GM06990 (cell line): ENCODE measurements at regions not wholly inside any gene's neighbourhood (a gene's known extent, or its start where the extent isn't known, plus 50 kb on each side); places are given as distances from the start of the nearest gene placed in this dataset.
A peak's percentile ranks its signal among the peaks of the same experiment; 100 is the strongest.

Experiments used
- DNase-seq: peaks from one replicate; pipeline ENCODE4 v3.0.0-alpha.2; 2011; ENCODE audit not compliant: insufficient read length; ENCODE audit errors: extremely low read depth
- H3K27me3 ChIP-seq: replicated peaks from 2 replicates; pipeline ENCODE4 v1.6.0; 2011; ENCODE audit warnings: low read length; ENCODE audit not compliant: control insufficient read depth, insufficient read depth
- H3K36me3 ChIP-seq: 2 replicates; pipeline ENCODE4 v1.5.1; 2011; ENCODE audit warnings: low read length; ENCODE audit not compliant: control insufficient read depth, insufficient read depth
- H3K4me3 ChIP-seq: replicated peaks from 2 replicates; pipeline ENCODE4 v1.5.1; 2011; ENCODE audit warnings: low read depth, mild to moderate bottlenecking, control low read depth, low read length
- CTCF ChIP-seq: IDR thresholded peaks from 2 replicates; pipeline ENCODE4 v1.5.1; 2011; ENCODE audit warnings: low read length, control low read depth, mild to moderate bottlenecking, inconsistent platforms; ENCODE audit not compliant: insufficient read depth, poor library complexity, severe bottlenecking

DNA sequence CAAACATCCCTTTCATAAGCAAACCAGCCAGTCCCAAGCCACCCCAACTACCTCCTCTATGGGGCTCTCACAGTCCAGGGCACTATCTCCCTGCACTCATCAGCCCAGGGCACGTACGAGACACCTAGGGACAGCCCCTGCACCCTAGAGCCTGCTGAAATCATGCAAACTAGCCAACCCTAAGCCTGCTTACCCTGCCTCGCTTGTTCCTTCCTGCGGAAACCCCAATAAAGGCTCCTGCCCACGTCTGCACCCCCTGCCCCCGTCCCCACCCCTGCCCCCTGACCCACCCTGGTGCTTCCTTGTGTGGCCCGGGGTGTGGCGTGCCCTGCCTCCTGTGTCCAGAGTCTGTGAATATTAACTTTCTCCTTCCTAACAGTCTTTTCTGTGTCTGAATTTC lies 135.9 kb downstream of the GADD45G start:
- Histone ChIP-seq H3K27me3 (no peaks in the 10 kb centered on the region), H3K36me3 (no peaks in the 10 kb centered on the region), H3K4me3 (no peak overlapping the region)
- no peak for TF ChIP-seq CTCF
- DNase-seq: peak; percentile 39

- TF ChIP-seq CTCF: no peak
- Histone ChIP-seq H3K27me3 (no peaks in the 10 kb centered on the region; the same call in 1 of the 2 replicates), H3K4me3 (no peak overlapping the region), H3K36me3 (no peaks in the 10 kb centered on the region)
- DNase-seq: peak; percentile 20
Observed at GRCh38 chr9:89742660-89743059, 137.8 kb downstream of the GADD45G start.

DNA sequence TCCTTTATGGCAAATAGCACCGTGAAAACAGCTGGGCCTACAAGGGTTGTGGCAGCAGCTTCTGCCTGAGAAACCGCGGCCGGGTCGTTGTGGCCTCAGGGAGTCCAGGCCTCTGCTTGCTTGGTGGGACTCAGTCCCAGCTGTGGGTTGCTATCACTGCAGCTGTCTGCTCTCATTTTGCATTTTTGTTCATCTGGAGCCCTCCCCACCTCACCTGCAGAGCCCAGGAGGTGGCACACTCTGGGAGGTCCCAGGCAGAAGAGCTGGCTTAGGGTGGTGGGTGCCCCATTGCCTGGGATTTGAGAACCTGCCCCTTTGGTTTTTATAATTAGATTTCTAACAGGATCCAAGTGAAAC lies 138.4 kb downstream of the GADD45G start:
- Histone ChIP-seq H3K4me3 (no peak overlapping the region), H3K27me3 (no peaks in the 10 kb centered on the region; the same call in 1 of the 2 replicates), H3K36me3 (no peaks in the 10 kb centered on the region)
- peak; percentile 60 for DNase-seq
- no peak for TF ChIP-seq CTCF

- no peaks in the 10 kb centered on the region for H3K36me3 ChIP-seq
- no peak for TF ChIP-seq CTCF
- peak; percentile 46 for DNase-seq
- H3K4me3 ChIP-seq: no peak overlapping the region
- no peaks in the 10 kb centered on the region; the same call in 1 of the 2 replicates for H3K27me3 ChIP-seq
Observed at GRCh38 chr9:89743573-89744254, 138.9 kb downstream of the GADD45G start.

GRCh38 chr9:89744255-89744648 lies 139.4 kb downstream of the GADD45G start:
- no peak for TF ChIP-seq CTCF
- H3K27me3 ChIP-seq: no peaks in the 10 kb centered on the region; the same call in 1 of the 2 replicates
- H3K4me3 ChIP-seq: no peak overlapping the region
- no peak for DNase-seq
- H3K36me3 ChIP-seq: no peaks in the 10 kb centered on the region

- Histone ChIP-seq H3K36me3 (no peaks in the 10 kb centered on the region), H3K4me3 (no peak overlapping the region), H3K27me3 (no peaks in the 10 kb centered on the region; the same call in 1 of the 2 replicates)
- DNase-seq: no peak
- TF ChIP-seq CTCF: no peak
Observed at GRCh38 chr9:89744730-89745129, 139.9 kb downstream of the GADD45G start.
